ENCODE measurements at regions not wholly inside any gene's neighbourhood (a gene's known extent, or its start where the extent isn't known, plus 50 kb on each side); places are given as distances from the start of the nearest gene placed in this dataset.

- WGBS, 2 donors: 30 to 31% methylated on average over 5 of the region's 5 CpGs
Measured at GRCh38 chr10:121337427-121337826, 260.8 kb downstream of the FGFR2 start.

GRCh38 chr10:121338206-121338980 lies 259.9 kb downstream of the FGFR2 start:
- no peak for DNase-seq
- no peak for ATAC-seq (ENCODE audit: low FRiP score)
- no peak overlapping the region for H3K4me3 ChIP-seq (ENCODE audit: low read length in 2 of 2)
- intact Hi-C loops (cut with DNase I): no loop called here
- H3K36me3 ChIP-seq (ENCODE audit: control insufficient read depth in 1 of 2, insufficient read depth in 2 of 2, low read length in 1 of 2): no peaks in the 10 kb centered on the region
- H3K27ac ChIP-seq (ENCODE audit: low read depth in 1 of 2, low read length in 2 of 2): no peak overlapping the region
- no peaks in the 10 kb centered on the region for H3K9me3 ChIP-seq (ENCODE audit: control insufficient read depth, low read length)
- 94 to 96% methylated on average over 9 of the region's 9 CpGs for WGBS, 2 donors
- no peaks in the 10 kb centered on the region for H3K27me3 ChIP-seq (ENCODE audit: control insufficient read depth in 1 of 2, insufficient read depth in 2 of 2, low read length in 1 of 2)
- peaks cover 0 to 7% of the 10 kb centered on the region in 2 donors for H3K4me1 ChIP-seq (ENCODE audit: control insufficient read depth in 1 of 2, insufficient read depth in 2 of 2, low read length in 2 of 2)

More at GRCh38 chr10:121337427-121337826, 260.8 kb downstream of the FGFR2 start:
- H3K36me3 ChIP-seq (ENCODE audit: control insufficient read depth in 1 of 2, insufficient read depth in 2 of 2, low read length in 1 of 2): no peaks in the 10 kb centered on the region
- H3K9me3 ChIP-seq (ENCODE audit: control insufficient read depth, low read length): no peaks in the 10 kb centered on the region
- no peak overlapping the region for H3K4me3 ChIP-seq (ENCODE audit: low read length in 2 of 2)
- DNase-seq (no peak), ATAC-seq (ENCODE audit: low FRiP score) (peak; percentile 15)
- no peaks in the 10 kb centered on the region for H3K27me3 ChIP-seq (ENCODE audit: control insufficient read depth in 1 of 2, insufficient read depth in 2 of 2, low read length in 1 of 2)
- intact Hi-C loops (cut with DNase I): no loop called here
- H3K4me1 ChIP-seq (ENCODE audit: control insufficient read depth in 1 of 2, insufficient read depth in 2 of 2, low read length in 2 of 2): peaks cover 0 to 7% of the 10 kb centered on the region in 2 donors
- no peak overlapping the region for H3K27ac ChIP-seq (ENCODE audit: low read depth in 1 of 2, low read length in 2 of 2)

- Histone ChIP-seq H3K9me3 (ENCODE audit: control insufficient read depth, low read length) (no peaks in the 10 kb centered on the region), H3K4me3 (ENCODE audit: low read length in 2 of 2) (no peak overlapping the region), H3K4me1 (ENCODE audit: control insufficient read depth in 1 of 2, insufficient read depth in 2 of 2, low read length in 2 of 2) (peaks cover 0 to 7% of the 10 kb centered on the region in 2 donors), H3K27ac (ENCODE audit: low read depth in 1 of 2, low read length in 2 of 2) (no peak overlapping the region), H3K27me3 (ENCODE audit: control insufficient read depth in 1 of 2, insufficient read depth in 2 of 2, low read length in 1 of 2) (no peaks in the 10 kb centered on the region), H3K36me3 (ENCODE audit: control insufficient read depth in 1 of 2, insufficient read depth in 2 of 2, low read length in 1 of 2) (no peaks in the 10 kb centered on the region)
- WGBS, 2 donors: 87 to 90% methylated on average over 5 of the region's 5 CpGs
- intact Hi-C loops (cut with DNase I): no loop called here
- DNase-seq (no peak), ATAC-seq (ENCODE audit: low FRiP score) (no peak)
Measured at GRCh38 chr10:121339114-121339513, 259.1 kb downstream of the FGFR2 start.

- no peak for ATAC-seq (ENCODE audit: low FRiP score)
- WGBS, 2 donors: 54 to 62% methylated on average over 7 of the region's 7 CpGs
- peaks cover 0 to 7% of the 10 kb centered on the region in 2 donors for H3K4me1 ChIP-seq (ENCODE audit: control insufficient read depth in 1 of 2, insufficient read depth in 2 of 2, low read length in 2 of 2)
- DNase-seq: no peak
- no peaks in the 10 kb centered on the region for H3K27me3 ChIP-seq (ENCODE audit: control insufficient read depth in 1 of 2, insufficient read depth in 2 of 2, low read length in 1 of 2)
- no peak overlapping the region for H3K27ac ChIP-seq (ENCODE audit: low read depth in 1 of 2, low read length in 2 of 2)
- no peaks in the 10 kb centered on the region for H3K36me3 ChIP-seq (ENCODE audit: control insufficient read depth in 1 of 2, insufficient read depth in 2 of 2, low read length in 1 of 2)
- no peaks in the 10 kb centered on the region for H3K9me3 ChIP-seq (ENCODE audit: control insufficient read depth, low read length)
- intact Hi-C loops (cut with DNase I): no loop called here
- H3K4me3 ChIP-seq (ENCODE audit: low read length in 2 of 2): no peak overlapping the region
Measured at GRCh38 chr10:121340271-121340831, 257.9 kb downstream of the FGFR2 start.

GRCh38 chr10:121351540-121351939 lies 246.7 kb downstream of the FGFR2 start:
- ATAC-seq (ENCODE audit: low FRiP score) (no peak), DNase-seq (no peak)
- WGBS, 2 donors: 97 to 98% methylated on average over 5 of the region's 5 CpGs
- no peak overlapping the region for H3K27ac ChIP-seq (ENCODE audit: low read depth in 1 of 2, low read length in 2 of 2)
- H3K4me3 ChIP-seq (ENCODE audit: low read length in 2 of 2): no peak overlapping the region
- intact Hi-C loops (cut with DNase I): no loop called here
- H3K36me3 ChIP-seq (ENCODE audit: control insufficient read depth in 1 of 2, insufficient read depth in 2 of 2, low read length in 1 of 2): no peaks in the 10 kb centered on the region
- no peaks in the 10 kb centered on the region for H3K27me3 ChIP-seq (ENCODE audit: control insufficient read depth in 1 of 2, insufficient read depth in 2 of 2, low read length in 1 of 2)
- no peaks in the 10 kb centered on the region for H3K4me1 ChIP-seq (ENCODE audit: control insufficient read depth in 1 of 2, insufficient read depth in 2 of 2, low read length in 2 of 2)
- peaks cover 2% of the 10 kb centered on the region for H3K9me3 ChIP-seq (ENCODE audit: control insufficient read depth, low read length)

GRCh38 chr10:121352231-121352855 lies 245.9 kb downstream of the FGFR2 start:
- no peak for DNase-seq
- no peaks in the 10 kb centered on the region for H3K27me3 ChIP-seq (ENCODE audit: control insufficient read depth in 1 of 2, insufficient read depth in 2 of 2, low read length in 1 of 2)
- WGBS, 2 donors: 23 to 33% methylated on average over 7 of the region's 7 CpGs
- intact Hi-C loops (cut with DNase I): no loop called here
- H3K36me3 ChIP-seq (ENCODE audit: control insufficient read depth in 1 of 2, insufficient read depth in 2 of 2, low read length in 1 of 2): no peaks in the 10 kb centered on the region
- no peaks in the 10 kb centered on the region for H3K4me1 ChIP-seq (ENCODE audit: control insufficient read depth in 1 of 2, insufficient read depth in 2 of 2, low read length in 2 of 2)
- H3K4me3 ChIP-seq (ENCODE audit: low read length in 2 of 2): no peak overlapping the region
- no peak for ATAC-seq (ENCODE audit: low FRiP score)
- no peak overlapping the region for H3K27ac ChIP-seq (ENCODE audit: low read depth in 1 of 2, low read length in 2 of 2)
- peaks cover 2% of the 10 kb centered on the region for H3K9me3 ChIP-seq (ENCODE audit: control insufficient read depth, low read length)

GRCh38 chr10:121355161-121355560 lies 243.1 kb downstream of the FGFR2 start:
- Histone ChIP-seq H3K4me1 (ENCODE audit: control insufficient read depth in 1 of 2, insufficient read depth in 2 of 2, low read length in 2 of 2) (no peaks in the 10 kb centered on the region), H3K4me3 (ENCODE audit: low read length in 2 of 2) (no peak overlapping the region), H3K27ac (ENCODE audit: low read depth in 1 of 2, low read length in 2 of 2) (no peak overlapping the region), H3K36me3 (ENCODE audit: control insufficient read depth in 1 of 2, insufficient read depth in 2 of 2, low read length in 1 of 2) (no peaks in the 10 kb centered on the region), H3K27me3 (ENCODE audit: control insufficient read depth in 1 of 2, insufficient read depth in 2 of 2, low read length in 1 of 2) (no peaks in the 10 kb centered on the region), H3K9me3 (ENCODE audit: control insufficient read depth, low read length) (peaks cover 2% of the 10 kb centered on the region)
- ATAC-seq (ENCODE audit: low FRiP score) (no peak), DNase-seq (no peak)
- intact Hi-C loops (cut with DNase I): no loop called here
- 94 to 96% methylated on average over 6 of the region's 6 CpGs for WGBS, 2 donors

- WGBS, 2 donors: 94 to 95% methylated on average over 2 of the region's 2 CpGs
- Histone ChIP-seq H3K27me3 (ENCODE audit: control insufficient read depth in 1 of 2, insufficient read depth in 2 of 2, low read length in 1 of 2) (no peaks in the 10 kb centered on the region), H3K27ac (ENCODE audit: low read depth in 1 of 2, low read length in 2 of 2) (no peak overlapping the region), H3K4me3 (ENCODE audit: low read length in 2 of 2) (no peak overlapping the region), H3K4me1 (ENCODE audit: control insufficient read depth in 1 of 2, insufficient read depth in 2 of 2, low read length in 2 of 2) (no peaks in the 10 kb centered on the region), H3K9me3 (ENCODE audit: control insufficient read depth, low read length) (peaks cover 2% of the 10 kb centered on the region), H3K36me3 (ENCODE audit: control insufficient read depth in 1 of 2, insufficient read depth in 2 of 2, low read length in 1 of 2) (no peaks in the 10 kb centered on the region)
- intact Hi-C loops (cut with DNase I): no loop called here
- peak; percentile 26 for ATAC-seq (ENCODE audit: low FRiP score)
- no peak for DNase-seq
Measured at GRCh38 chr10:121356183-121356582, 242.1 kb downstream of the FGFR2 start.

GRCh38 chr10:121357401-121357800 lies 240.8 kb downstream of the FGFR2 start:
- intact Hi-C loops (cut with DNase I): no loop called here
- H3K36me3 ChIP-seq (ENCODE audit: control insufficient read depth in 1 of 2, insufficient read depth in 2 of 2, low read length in 1 of 2): no peaks in the 10 kb centered on the region
- peaks cover 2% of the 10 kb centered on the region for H3K9me3 ChIP-seq (ENCODE audit: control insufficient read depth, low read length)
- no peaks in the 10 kb centered on the region for H3K27me3 ChIP-seq (ENCODE audit: control insufficient read depth in 1 of 2, insufficient read depth in 2 of 2, low read length in 1 of 2)
- no peak overlapping the region for H3K4me3 ChIP-seq (ENCODE audit: low read length in 2 of 2)
- WGBS, 2 donors: 76 to 78% methylated on average over 6 of the region's 6 CpGs
- H3K27ac ChIP-seq (ENCODE audit: low read depth in 1 of 2, low read length in 2 of 2): no peak overlapping the region
- DNase-seq (no peak), ATAC-seq (ENCODE audit: low FRiP score) (no peak)
- no peaks in the 10 kb centered on the region for H3K4me1 ChIP-seq (ENCODE audit: control insufficient read depth in 1 of 2, insufficient read depth in 2 of 2, low read length in 2 of 2)

Data from aorta (tissue), 5 donors.